ENCODE measurements at regions not wholly inside any gene's neighbourhood (a gene's known extent, or its start where the extent isn't known, plus 50 kb on each side); places are given as distances from the start of the nearest gene placed in this dataset.

GRCh38 chr19:28401739-28402424, 811.1 kb downstream of the UQCRFS1 start:
- DNase-seq: no peak
- no peak overlapping the region for H3K4me3 ChIP-seq (ENCODE audit: low read length in 2 of 2)
- H3K4me3 Mint-ChIP-seq: no peak overlapping the region
- H3K9me3 ChIP-seq (ENCODE audit: control insufficient read depth in 1 of 2, low read length in 2 of 2): no peaks in the 10 kb centered on the region
- H3K36me3 Mint-ChIP-seq: no peaks in the 10 kb centered on the region
- H3K9me3 Mint-ChIP-seq: peaks cover 3 to 28% (median 11%) of the 10 kb centered on the region in 8 donors
- ChIA-PET CTCF (ENCODE audit: partially characterized antibody) (no interaction called here), POLR2A (ENCODE audit: partially characterized antibody) (no interaction called here)
- no peak overlapping the region for H3K27ac ChIP-seq (ENCODE audit: low read depth, low read length)
- H3K4me1 ChIP-seq (ENCODE audit: insufficient read depth, low read length): no peaks in the 10 kb centered on the region
- intact Hi-C loops (cut with micrococcal nuclease): no loop called here
- peak overlapping the region in 1 of 7 donors; percentile 25 for H3K27ac Mint-ChIP-seq
- no peaks in the 10 kb centered on the region for H3K36me3 ChIP-seq (ENCODE audit: insufficient read depth, low read length)
- H3K27me3 ChIP-seq (ENCODE audit: insufficient read depth, low read length): no peaks in the 10 kb centered on the region
- H3K4me1 Mint-ChIP-seq: no peaks in the 10 kb centered on the region
- peaks cover 0 to 1% of the 10 kb centered on the region in 2 donors for H3K27me3 Mint-ChIP-seq

GRCh38 chr19:28400953-28401671, 811.8 kb downstream of the UQCRFS1 start:
- H3K9me3 ChIP-seq (ENCODE audit: control insufficient read depth in 1 of 2, low read length in 2 of 2): no peaks in the 10 kb centered on the region
- H3K27ac ChIP-seq (ENCODE audit: low read depth, low read length): no peak overlapping the region
- H3K4me3 ChIP-seq (ENCODE audit: low read length in 2 of 2): no peak overlapping the region
- H3K36me3 ChIP-seq (ENCODE audit: insufficient read depth, low read length): no peaks in the 10 kb centered on the region
- peaks cover 0 to 1% of the 10 kb centered on the region in 2 donors for H3K27me3 Mint-ChIP-seq
- no peaks in the 10 kb centered on the region for H3K27me3 ChIP-seq (ENCODE audit: insufficient read depth, low read length)
- no peak for DNase-seq
- POLR2A ChIA-PET (ENCODE audit: partially characterized antibody): no interaction called here
- intact Hi-C loops (cut with micrococcal nuclease): no loop called here
- no peak overlapping the region for H3K4me3 Mint-ChIP-seq
- H3K9me3 Mint-ChIP-seq: peaks cover 3 to 28% (median 11%) of the 10 kb centered on the region in 8 donors
- no peaks in the 10 kb centered on the region for H3K4me1 Mint-ChIP-seq
- H3K36me3 Mint-ChIP-seq: no peaks in the 10 kb centered on the region
- no peaks in the 10 kb centered on the region for H3K4me1 ChIP-seq (ENCODE audit: insufficient read depth, low read length)
- CTCF ChIA-PET (ENCODE audit: partially characterized antibody): no interaction called here
- no peak overlapping the region for H3K27ac Mint-ChIP-seq

GRCh38 chr19:28399187-28399586, 813.8 kb downstream of the UQCRFS1 start:
- POLR2A ChIA-PET (ENCODE audit: partially characterized antibody): no interaction called here
- Mint-ChIP-seq H3K27ac (no peak overlapping the region), H3K27me3 (peaks cover 0 to 1% of the 10 kb centered on the region in 2 donors), H3K9me3 (peaks cover 3 to 28% (median 11%) of the 10 kb centered on the region in 8 donors), H3K36me3 (no peaks in the 10 kb centered on the region), H3K4me1 (peaks cover 0 to 2% (median 0%) of the 10 kb centered on the region in 4 donors), H3K4me3 (no peak overlapping the region)
- Histone ChIP-seq H3K27me3 (ENCODE audit: insufficient read depth, low read length) (no peaks in the 10 kb centered on the region), H3K36me3 (ENCODE audit: insufficient read depth, low read length) (no peaks in the 10 kb centered on the region), H3K4me3 (ENCODE audit: low read length in 2 of 2) (no peak overlapping the region), H3K4me1 (ENCODE audit: insufficient read depth, low read length) (no peaks in the 10 kb centered on the region), H3K9me3 (ENCODE audit: control insufficient read depth in 1 of 2, low read length in 2 of 2) (no peaks in the 10 kb centered on the region), H3K27ac (ENCODE audit: low read depth, low read length) (no peak overlapping the region)
- CTCF ChIA-PET (ENCODE audit: partially characterized antibody): no interaction called here
- intact Hi-C loops (cut with micrococcal nuclease): no loop called here
- DNase-seq: no peak

- Histone ChIP-seq H3K27me3 (ENCODE audit: insufficient read depth, low read length) (no peaks in the 10 kb centered on the region), H3K36me3 (ENCODE audit: insufficient read depth, low read length) (no peaks in the 10 kb centered on the region), H3K27ac (ENCODE audit: low read depth, low read length) (no peak overlapping the region), H3K4me1 (ENCODE audit: insufficient read depth, low read length) (no peaks in the 10 kb centered on the region), H3K4me3 (ENCODE audit: low read length in 2 of 2) (no peak overlapping the region), H3K9me3 (ENCODE audit: control insufficient read depth in 1 of 2, low read length in 2 of 2) (no peaks in the 10 kb centered on the region)
- peaks cover 0 to 7% (median 0%) of the 10 kb centered on the region in 4 donors for H3K4me1 Mint-ChIP-seq
- no peaks in the 10 kb centered on the region for H3K36me3 Mint-ChIP-seq
- ChIA-PET CTCF (ENCODE audit: partially characterized antibody) (no interaction called here), POLR2A (ENCODE audit: partially characterized antibody) (no interaction called here)
- DNase-seq: no peak
- intact Hi-C loops (cut with micrococcal nuclease): no loop called here
- no peak overlapping the region for H3K27ac Mint-ChIP-seq
- no peaks in the 10 kb centered on the region for H3K27me3 Mint-ChIP-seq
- H3K9me3 Mint-ChIP-seq: peaks cover 3 to 30% (median 10%) of the 10 kb centered on the region in 8 donors
- H3K4me3 Mint-ChIP-seq: no peak overlapping the region
Measured at GRCh38 chr19:28397800-28398199, 815.2 kb downstream of the UQCRFS1 start.

GRCh38 chr19:28397306-28397705, 815.6 kb downstream of the UQCRFS1 start:
- intact Hi-C loops (cut with micrococcal nuclease): no loop called here
- no peak for DNase-seq
- no peak overlapping the region for H3K27ac Mint-ChIP-seq

GRCh38 chr19:28396287-28396831, 816.6 kb downstream of the UQCRFS1 start:
- Mint-ChIP-seq H3K27me3 (no peaks in the 10 kb centered on the region), H3K27ac (no peak overlapping the region), H3K4me3 (no peak overlapping the region), H3K4me1 (peaks cover 0 to 7% (median 0%) of the 10 kb centered on the region in 4 donors), H3K36me3 (no peaks in the 10 kb centered on the region), H3K9me3 (peaks cover 3 to 29% (median 10%) of the 10 kb centered on the region in 8 donors)
- no peaks in the 10 kb centered on the region for H3K4me1 ChIP-seq (ENCODE audit: insufficient read depth, low read length)
- intact Hi-C loops (cut with micrococcal nuclease): no loop called here
- CTCF ChIA-PET (ENCODE audit: partially characterized antibody): no interaction called here
- POLR2A ChIA-PET (ENCODE audit: partially characterized antibody): no interaction called here
- H3K4me3 ChIP-seq (ENCODE audit: low read length in 2 of 2): no peak overlapping the region
- DNase-seq: no peak
- no peaks in the 10 kb centered on the region for H3K27me3 ChIP-seq (ENCODE audit: insufficient read depth, low read length)
- H3K9me3 ChIP-seq (ENCODE audit: control insufficient read depth in 1 of 2, low read length in 2 of 2): no peaks in the 10 kb centered on the region
- no peaks in the 10 kb centered on the region for H3K36me3 ChIP-seq (ENCODE audit: insufficient read depth, low read length)
- H3K27ac ChIP-seq (ENCODE audit: low read depth, low read length): no peak overlapping the region

More at GRCh38 chr19:28397306-28397705, 815.6 kb downstream of the UQCRFS1 start:
- Mint-ChIP-seq H3K27me3 (no peaks in the 10 kb centered on the region), H3K36me3 (no peaks in the 10 kb centered on the region), H3K4me1 (peaks cover 0 to 7% (median 0%) of the 10 kb centered on the region in 4 donors), H3K4me3 (no peak overlapping the region), H3K9me3 (peaks cover 3 to 30% (median 10%) of the 10 kb centered on the region in 8 donors)
- ChIA-PET CTCF (ENCODE audit: partially characterized antibody) (no interaction called here), POLR2A (ENCODE audit: partially characterized antibody) (no interaction called here)
- no peak overlapping the region for H3K4me3 ChIP-seq (ENCODE audit: low read length in 2 of 2)
- no peaks in the 10 kb centered on the region for H3K9me3 ChIP-seq (ENCODE audit: control insufficient read depth in 1 of 2, low read length in 2 of 2)
- H3K27ac ChIP-seq (ENCODE audit: low read depth, low read length): no peak overlapping the region
- no peaks in the 10 kb centered on the region for H3K4me1 ChIP-seq (ENCODE audit: insufficient read depth, low read length)
- no peaks in the 10 kb centered on the region for H3K36me3 ChIP-seq (ENCODE audit: insufficient read depth, low read length)
- no peaks in the 10 kb centered on the region for H3K27me3 ChIP-seq (ENCODE audit: insufficient read depth, low read length)

GRCh38 chr19:28394725-28395124, 818.2 kb downstream of the UQCRFS1 start:
- Mint-ChIP-seq H3K27ac (no peak overlapping the region), H3K4me3 (no peak overlapping the region), H3K36me3 (no peaks in the 10 kb centered on the region), H3K4me1 (peaks cover 0 to 7% (median 0%) of the 10 kb centered on the region in 4 donors), H3K9me3 (peaks cover 3 to 22% (median 10%) of the 10 kb centered on the region in 8 donors), H3K27me3 (no peaks in the 10 kb centered on the region)
- no peak for DNase-seq
- POLR2A ChIA-PET (ENCODE audit: partially characterized antibody): no interaction called here
- intact Hi-C loops (cut with micrococcal nuclease): no loop called here
- Histone ChIP-seq H3K27ac (ENCODE audit: low read depth, low read length) (no peak overlapping the region), H3K36me3 (ENCODE audit: insufficient read depth, low read length) (no peaks in the 10 kb centered on the region), H3K9me3 (ENCODE audit: control insufficient read depth in 1 of 2, low read length in 2 of 2) (no peaks in the 10 kb centered on the region), H3K4me3 (ENCODE audit: low read length in 2 of 2) (no peak overlapping the region), H3K4me1 (ENCODE audit: insufficient read depth, low read length) (no peaks in the 10 kb centered on the region), H3K27me3 (ENCODE audit: insufficient read depth, low read length) (no peaks in the 10 kb centered on the region)
- CTCF ChIA-PET (ENCODE audit: partially characterized antibody): no interaction called here
